Endothelial cell of umbilical vein (primary cell): ENCODE measurements at regions not wholly inside any gene's neighbourhood (a gene's known extent, or its start where the extent isn't known, plus 50 kb on each side); places are given as distances from the start of the nearest gene placed in this dataset.
"Not testable (repeated sequence)": the region's sequence is repeated elsewhere in the genome, so short reads cannot be mapped to it uniquely, and the experiment has no call there.

Source experiments
- EZH2 ChIP-seq: IDR thresholded peaks from 2 replicates; pipeline ENCODE4 v1.6.1; 2012; ENCODE audit warnings: borderline replicate concordance, low read depth, mild to moderate bottlenecking, moderate library complexity, low read length, inconsistent platforms; ENCODE audit not compliant: severe bottlenecking
- FOS ChIP-seq: IDR thresholded peaks from 2 replicates; pipeline ENCODE4 v1.6.1; 2011; ENCODE audit warnings: mild to moderate bottlenecking, low read length, moderate library complexity, borderline replicate concordance; ENCODE audit not compliant: insufficient read depth
- GATA2 ChIP-seq: IDR thresholded peaks from 2 replicates; pipeline ENCODE4 v1.7.0; 2011; ENCODE audit warnings: low read depth, mild to moderate bottlenecking, moderate library complexity, mixed read lengths, low read length; ENCODE audit not compliant: insufficient read length, insufficient read depth
- JUN ChIP-seq: IDR thresholded peaks from 2 replicates; pipeline ENCODE4 v1.6.1; 2011; ENCODE audit warnings: borderline replicate concordance, low read depth; ENCODE audit not compliant: insufficient read length, insufficient read depth
- MYC ChIP-seq: IDR thresholded peaks from one replicate; pipeline ENCODE4 v1.6.1; 2011; ENCODE audit warnings: mild to moderate bottlenecking, low read depth, low read length
- POLR2A ChIP-seq: IDR thresholded peaks from 2 replicates; pipeline ENCODE4 v1.6.1; 2012; ENCODE audit warnings: low read depth, mild to moderate bottlenecking, control low read depth, low read length
- POLR2AphosphoS5 ChIP-seq: IDR thresholded peaks from 2 replicates; pipeline ENCODE4 v1.6.1; 2012; ENCODE audit warnings: low read depth, mild to moderate bottlenecking, control low read depth, low read length, moderate library complexity; ENCODE audit not compliant: insufficient read depth
- TF ChIP-seq, protein P1 (sequence below), 2 donors: IDR thresholded peaks; 1 replicate in 1 of 2; 2 replicates in 1 of 2; pipeline ENCODE4 v1.5.1; 2011; ENCODE audit warnings: low read length in 2 of 2, mild to moderate bottlenecking in 2 of 2, moderate library complexity in 2 of 2, control low read depth in 1 of 2, inconsistent platforms in 1 of 2, low read depth in 1 of 2; ENCODE audit not compliant: insufficient read depth in 1 of 2; ENCODE audit errors: extremely low read depth in 1 of 2
- TF ChIP-seq, protein P2 (sequence below): IDR thresholded peaks from 2 replicates; pipeline ENCODE4 v1.6.1; 2011; ENCODE audit not compliant: insufficient read depth, insufficient read length

DNA sequence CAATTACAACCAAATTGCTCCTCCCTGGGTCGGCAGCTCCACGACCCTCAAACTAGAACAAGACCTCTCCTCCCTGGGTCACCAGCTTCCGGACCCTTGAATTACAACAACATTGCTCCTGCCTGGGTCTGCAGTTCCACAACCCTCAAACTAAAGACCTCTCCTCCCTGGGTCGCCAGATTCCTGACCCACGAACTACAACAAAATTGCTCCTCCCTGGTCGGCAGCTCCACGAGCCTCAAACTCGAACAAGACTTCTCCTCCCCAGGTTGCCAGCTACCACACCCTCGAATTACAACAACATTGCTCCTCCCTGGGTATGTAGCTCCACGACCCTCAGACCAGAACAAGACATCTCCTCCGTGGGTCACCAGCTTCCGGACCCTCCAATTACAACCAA lies 313.2 kb downstream of the PREX1 start:
- TF ChIP-seq, protein P1, sequence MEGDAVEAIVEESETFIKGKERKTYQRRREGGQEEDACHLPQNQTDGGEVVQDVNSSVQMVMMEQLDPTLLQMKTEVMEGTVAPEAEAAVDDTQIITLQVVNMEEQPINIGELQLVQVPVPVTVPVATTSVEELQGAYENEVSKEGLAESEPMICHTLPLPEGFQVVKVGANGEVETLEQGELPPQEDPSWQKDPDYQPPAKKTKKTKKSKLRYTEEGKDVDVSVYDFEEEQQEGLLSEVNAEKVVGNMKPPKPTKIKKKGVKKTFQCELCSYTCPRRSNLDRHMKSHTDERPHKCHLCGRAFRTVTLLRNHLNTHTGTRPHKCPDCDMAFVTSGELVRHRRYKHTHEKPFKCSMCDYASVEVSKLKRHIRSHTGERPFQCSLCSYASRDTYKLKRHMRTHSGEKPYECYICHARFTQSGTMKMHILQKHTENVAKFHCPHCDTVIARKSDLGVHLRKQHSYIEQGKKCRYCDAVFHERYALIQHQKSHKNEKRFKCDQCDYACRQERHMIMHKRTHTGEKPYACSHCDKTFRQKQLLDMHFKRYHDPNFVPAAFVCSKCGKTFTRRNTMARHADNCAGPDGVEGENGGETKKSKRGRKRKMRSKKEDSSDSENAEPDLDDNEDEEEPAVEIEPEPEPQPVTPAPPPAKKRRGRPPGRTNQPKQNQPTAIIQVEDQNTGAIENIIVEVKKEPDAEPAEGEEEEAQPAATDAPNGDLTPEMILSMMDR (IDR thresholded peaks at IDR 0.05; ENCODE audit: extremely low read depth in 1 of 2, insufficient read depth in 1 of 2, low read depth in 1 of 2, low read length in 2 of 2) = not testable (repeated sequence)
- TF ChIP-seq POLR2A, POLR2AphosphoS5, FOS, MYC, GATA2, EZH2, JUN: not testable (repeated sequence)
- TF ChIP-seq, protein P2, sequence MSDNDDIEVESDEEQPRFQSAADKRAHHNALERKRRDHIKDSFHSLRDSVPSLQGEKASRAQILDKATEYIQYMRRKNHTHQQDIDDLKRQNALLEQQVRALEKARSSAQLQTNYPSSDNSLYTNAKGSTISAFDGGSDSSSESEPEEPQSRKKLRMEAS = not testable (repeated sequence)
